Loucy (cell line): ENCODE measurements at regions not wholly inside any gene's neighbourhood (a gene's known extent, or its start where the extent isn't known, plus 50 kb on each side); places are given as distances from the start of the nearest gene placed in this dataset.
"Not testable (repeated sequence)": the region's sequence is repeated elsewhere in the genome, so short reads cannot be mapped to it uniquely, and the experiment has no call there.

Source experiments
- H2AFZ ChIP-seq: fragments of 200-600 bp; sonication (generic); 2 replicates; pipeline ENCODE4 v1.6.0; 2016; ENCODE audit warnings: antibody characterized with exemption, mild to moderate bottlenecking, low read length, moderate library complexity
- H3F3A ChIP-seq: fragments of 200-600 bp; 2 replicates; pipeline ENCODE4 v1.6.0; 2016; ENCODE audit warnings: antibody characterized with exemption, low read depth, mild to moderate bottlenecking
- H3K27me3 ChIP-seq: fragments of 200-600 bp; sonication (generic); 2 replicates; pipeline ENCODE4 v1.6.1; 2014; ENCODE audit warnings: low read length, mild to moderate bottlenecking; ENCODE audit not compliant: insufficient read depth, poor library complexity, severe bottlenecking
- H3K36me3 ChIP-seq: fragments of 200-600 bp; sonication (generic); 2 replicates; pipeline ENCODE4 v1.6.1; 2016; ENCODE audit warnings: low read length; ENCODE audit not compliant: insufficient read depth
- H3K4me1 ChIP-seq: fragments of 200-600 bp; sonication (generic); 2 replicates; pipeline ENCODE4 v1.5.1; 2014; ENCODE audit warnings: low read length, mild to moderate bottlenecking; ENCODE audit not compliant: insufficient read depth, poor library complexity, severe bottlenecking
- H3K4me2 ChIP-seq: fragments of 200-600 bp; sonication (generic); 2 replicates; pipeline ENCODE4 v1.6.0; 2014; ENCODE audit warnings: antibody characterized with exemption, low read length, low read depth, mild to moderate bottlenecking; ENCODE audit not compliant: poor library complexity, severe bottlenecking
- H3K4me3 ChIP-seq: fragments of 200-600 bp; sonication (generic); 2 replicates; pipeline ENCODE4 v1.5.1; 2014; ENCODE audit warnings: low read length, mild to moderate bottlenecking, mixed read lengths; ENCODE audit not compliant: poor library complexity, severe bottlenecking
- H3K79me2 ChIP-seq: fragments of 200-600 bp; sonication (generic); 2 replicates; pipeline ENCODE4 v1.6.1; 2014; ENCODE audit warnings: low read length; ENCODE audit not compliant: insufficient read depth
- H3K9ac ChIP-seq: fragments of 200-600 bp; sonication (generic); 2 replicates; pipeline ENCODE4 v1.6.0; 2014; ENCODE audit warnings: mild to moderate bottlenecking, low read depth, low read length, moderate library complexity; ENCODE audit not compliant: poor library complexity, severe bottlenecking
- H3K9me2 ChIP-seq: fragments of 200-600 bp; sonication (generic); replicated peaks from 2 replicates; pipeline ENCODE4 v1.6.1; 2016; ENCODE audit warnings: low read depth, low read length, mixed read lengths
- H3K9me3 ChIP-seq: fragments of 200-600 bp; sonication (generic); 2 replicates; pipeline ENCODE4 v1.6.1; 2014; ENCODE audit warnings: mild to moderate bottlenecking, antibody characterized with exemption, low read length, low read depth; ENCODE audit not compliant: insufficient read depth
- H4K20me1 ChIP-seq: fragments of 200-600 bp; sonication (generic); 2 replicates; pipeline ENCODE4 v1.6.0; 2014; ENCODE audit warnings: antibody characterized with exemption, low read length, mild to moderate bottlenecking; ENCODE audit not compliant: insufficient read depth, poor library complexity, severe bottlenecking
- EZH2phosphoT487 ChIP-seq: fragments of 200-600 bp; IDR thresholded peaks from 2 replicates; pipeline ENCODE4 v1.6.1; 2018; ENCODE audit warnings: antibody characterized with exemption, mild to moderate bottlenecking, moderate library complexity, borderline replicate concordance
- TF ChIP-seq, protein P1 (sequence below): fragments of 200-600 bp; sonication (generic); conservative IDR thresholded peaks from 2 replicates; pipeline ENCODE4 v1.5.1; 2014; ENCODE audit warnings: mild to moderate bottlenecking, antibody characterized with exemption, low read length

DNA sequence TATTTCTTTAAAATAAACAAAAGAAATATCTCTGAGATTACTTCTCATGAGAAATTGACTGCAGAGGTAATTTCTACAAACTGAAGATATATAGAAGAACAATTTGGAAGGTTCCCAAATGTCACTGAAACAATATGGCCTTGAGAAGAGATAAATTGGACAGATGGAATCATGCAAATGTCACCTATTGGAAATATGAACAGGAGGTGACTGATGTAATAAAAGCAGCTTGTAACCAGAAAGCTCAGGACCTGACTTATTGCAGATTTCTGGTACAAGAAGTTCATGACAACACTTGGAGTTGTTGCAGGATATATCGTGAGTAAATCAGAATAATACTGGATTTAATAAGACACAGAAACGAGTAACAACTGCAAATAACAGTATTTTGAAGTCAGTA lies 93.3 kb upstream of the TRHDE start:
- Histone ChIP-seq H3K4me3 (no peak overlapping the region), H3K9me2 (no peaks in the 10 kb centered on the region), H3K9me3 (no peaks in the 10 kb centered on the region), H3K4me1 (no peaks in the 10 kb centered on the region), H3K9ac (no peak overlapping the region), H3K79me2 (no peaks in the 10 kb centered on the region), H2AFZ (no peak overlapping the region), H3F3A (no peaks in the 10 kb centered on the region), H4K20me1 (no peaks in the 10 kb centered on the region), H3K36me3 (no peaks in the 10 kb centered on the region), H3K4me2 (no peak overlapping the region), H3K27me3 (no peaks in the 10 kb centered on the region)
- TF ChIP-seq, protein P1, sequence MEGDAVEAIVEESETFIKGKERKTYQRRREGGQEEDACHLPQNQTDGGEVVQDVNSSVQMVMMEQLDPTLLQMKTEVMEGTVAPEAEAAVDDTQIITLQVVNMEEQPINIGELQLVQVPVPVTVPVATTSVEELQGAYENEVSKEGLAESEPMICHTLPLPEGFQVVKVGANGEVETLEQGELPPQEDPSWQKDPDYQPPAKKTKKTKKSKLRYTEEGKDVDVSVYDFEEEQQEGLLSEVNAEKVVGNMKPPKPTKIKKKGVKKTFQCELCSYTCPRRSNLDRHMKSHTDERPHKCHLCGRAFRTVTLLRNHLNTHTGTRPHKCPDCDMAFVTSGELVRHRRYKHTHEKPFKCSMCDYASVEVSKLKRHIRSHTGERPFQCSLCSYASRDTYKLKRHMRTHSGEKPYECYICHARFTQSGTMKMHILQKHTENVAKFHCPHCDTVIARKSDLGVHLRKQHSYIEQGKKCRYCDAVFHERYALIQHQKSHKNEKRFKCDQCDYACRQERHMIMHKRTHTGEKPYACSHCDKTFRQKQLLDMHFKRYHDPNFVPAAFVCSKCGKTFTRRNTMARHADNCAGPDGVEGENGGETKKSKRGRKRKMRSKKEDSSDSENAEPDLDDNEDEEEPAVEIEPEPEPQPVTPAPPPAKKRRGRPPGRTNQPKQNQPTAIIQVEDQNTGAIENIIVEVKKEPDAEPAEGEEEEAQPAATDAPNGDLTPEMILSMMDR: no peak
- no peak for TF ChIP-seq EZH2phosphoT487

DNA sequence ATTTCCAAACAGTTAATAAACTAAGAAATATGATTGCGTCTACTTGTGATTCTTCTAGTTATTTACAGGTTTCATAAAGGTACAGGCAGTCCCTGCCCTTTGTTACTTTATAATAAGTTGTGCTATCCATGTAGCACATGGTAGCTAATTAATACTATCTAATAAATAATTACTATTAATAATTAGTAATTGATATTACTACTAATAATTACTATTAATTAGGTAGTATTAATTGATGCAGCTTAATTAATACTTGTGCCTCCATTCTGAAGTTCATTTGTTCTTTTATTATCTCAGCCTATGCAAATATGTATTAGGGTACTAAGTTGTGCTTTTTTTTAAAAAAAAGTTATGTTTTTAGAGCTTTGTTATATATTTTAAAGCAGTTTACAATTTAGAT lies 92.3 kb upstream of the TRHDE start:
- no peaks in the 10 kb centered on the region for H3K27me3 ChIP-seq

DNA sequence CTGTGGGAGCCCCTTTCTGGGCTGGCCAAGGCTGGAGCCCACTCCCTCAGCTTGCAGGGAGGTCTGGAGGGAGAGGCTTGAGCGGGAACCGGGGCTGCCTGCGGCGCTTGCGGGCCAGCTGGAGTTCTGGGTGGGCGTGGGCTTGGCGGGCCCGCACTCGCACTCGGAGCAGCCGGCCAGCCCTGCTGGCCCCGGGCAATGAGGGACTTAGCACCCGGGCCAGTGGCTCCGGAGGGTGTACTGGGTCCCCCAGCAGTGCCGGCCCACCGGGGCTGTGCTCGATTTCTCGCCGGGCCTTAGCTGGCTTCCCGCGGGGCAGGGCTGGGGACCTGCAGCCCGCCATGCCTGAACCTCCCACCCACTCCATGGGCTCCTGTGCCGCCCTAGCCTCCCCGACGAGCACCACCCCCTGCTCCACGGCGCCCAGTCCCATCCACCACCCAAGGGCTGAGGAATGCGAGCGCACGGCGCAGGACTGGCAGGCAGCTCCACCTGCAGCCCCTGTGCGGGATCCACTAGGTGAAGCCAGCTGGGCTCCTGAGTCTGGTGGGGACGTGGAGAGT lies 87.1 kb upstream of the TRHDE start:
- H3K4me3 ChIP-seq, H3K4me2 ChIP-seq, H3K4me1 ChIP-seq, H3K9me3 ChIP-seq, H3K27me3 ChIP-seq, H4K20me1 ChIP-seq, H2AFZ ChIP-seq, H3K79me2 ChIP-seq, H3K36me3 ChIP-seq, H3K9ac ChIP-seq, H3K9me2 ChIP-seq, H3F3A ChIP-seq: not testable (repeated sequence)

More for the DNA sequence above, 92.3 kb upstream of the TRHDE start:
- no peaks in the 10 kb centered on the region for H3K9me3 ChIP-seq
- H3K9ac ChIP-seq: no peak overlapping the region
- no peaks in the 10 kb centered on the region for H3K36me3 ChIP-seq
- H3K4me1 ChIP-seq: no peaks in the 10 kb centered on the region
- no peak overlapping the region for H2AFZ ChIP-seq
- no peak overlapping the region for H3K4me3 ChIP-seq
- H3K79me2 ChIP-seq: no peaks in the 10 kb centered on the region
- no peak overlapping the region for H3K4me2 ChIP-seq
- no peaks in the 10 kb centered on the region for H4K20me1 ChIP-seq
- H3K9me2 ChIP-seq: no peaks in the 10 kb centered on the region
- no peaks in the 10 kb centered on the region for H3F3A ChIP-seq
- TF ChIP-seq EZH2phosphoT487: no peak
- TF ChIP-seq, protein P1: no peak

DNA sequence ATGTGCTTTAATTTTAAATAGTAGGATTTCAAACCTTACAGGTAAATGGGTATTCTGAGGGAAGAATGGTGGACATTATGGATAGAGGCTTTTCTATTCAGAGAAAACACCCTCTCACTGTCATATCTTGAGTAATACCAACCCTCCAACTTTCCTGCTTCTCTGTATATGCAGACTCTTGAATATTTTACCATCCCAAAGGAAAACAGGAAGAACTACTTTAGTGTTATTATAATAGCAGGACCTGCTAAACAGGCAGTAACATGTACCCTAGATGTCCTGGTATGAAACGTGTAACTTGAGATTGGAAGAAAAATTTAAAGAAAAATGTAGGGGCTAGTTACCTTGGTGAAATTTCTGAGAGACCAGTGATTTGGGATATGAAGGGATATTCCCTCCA lies 82.9 kb upstream of the TRHDE start:
- no peaks in the 10 kb centered on the region for H4K20me1 ChIP-seq
- no peak overlapping the region for H3K4me3 ChIP-seq
- no peaks in the 10 kb centered on the region for H3K79me2 ChIP-seq
- no peak overlapping the region for H3K9ac ChIP-seq
- H3K27me3 ChIP-seq: no peaks in the 10 kb centered on the region
- H3K36me3 ChIP-seq: no peaks in the 10 kb centered on the region
- no peak overlapping the region for H3K4me2 ChIP-seq
- no peaks in the 10 kb centered on the region for H3F3A ChIP-seq
- H3K9me2 ChIP-seq: no peaks in the 10 kb centered on the region
- no peak for TF ChIP-seq EZH2phosphoT487
- TF ChIP-seq, protein P1: no peak
- no peaks in the 10 kb centered on the region for H3K4me1 ChIP-seq
- no peaks in the 10 kb centered on the region for H3K9me3 ChIP-seq
- H2AFZ ChIP-seq: no peak overlapping the region
